ENCODE measurements at regions not wholly inside any gene's neighbourhood (a gene's known extent, or its start where the extent isn't known, plus 50 kb on each side); places are given as distances from the start of the nearest gene placed in this dataset.

DNA sequence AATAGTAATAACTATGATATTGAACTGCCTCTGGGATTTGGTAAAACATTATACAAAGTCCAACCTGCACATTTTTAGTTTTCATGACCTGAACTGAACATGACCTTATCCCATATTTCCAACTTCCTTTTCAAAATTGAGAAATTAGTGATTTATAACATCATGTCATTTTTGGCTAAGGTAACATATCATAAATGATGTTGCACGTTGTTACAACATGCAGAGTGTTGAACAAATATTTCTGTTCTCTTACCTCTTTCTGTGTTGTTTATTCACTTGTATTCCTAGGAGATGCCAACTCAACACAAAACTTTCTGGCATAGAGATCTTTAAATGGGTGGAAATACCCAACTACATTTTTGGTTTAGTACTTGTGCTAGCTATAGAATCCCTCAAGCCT is 496.0 kb downstream of the SLC6A15 start:
- Histone ChIP-seq H2BK15ac (ENCODE audit: low read depth, low read length) (no peak overlapping the region), H2AK5ac (ENCODE audit: low read depth, low read length) (no peak overlapping the region), H4K20me1 (ENCODE audit: insufficient read depth, low read length) (no peaks in the 10 kb centered on the region), H3K79me1 (ENCODE audit: low read depth in 1 of 2, low read length in 2 of 2) (no peaks in the 10 kb centered on the region), H4K8ac (ENCODE audit: low read depth in 2 of 2, low read length in 2 of 2) (no peak overlapping the region), H2BK5ac (ENCODE audit: low read depth, low read length, poor library complexity, severe bottlenecking) (no peak overlapping the region), H3K9me1 (ENCODE audit: insufficient read depth, low read length) (no peaks in the 10 kb centered on the region), H3K9ac (ENCODE audit: low read depth, low read length) (no peak overlapping the region), H4K91ac (ENCODE audit: insufficient read depth, low read depth, low read length) (no peak overlapping the region), H3K4ac (ENCODE audit: low read depth, low read length) (no peak overlapping the region), H2AK9ac (replicated peaks; ENCODE audit: low read depth, low read length, poor library complexity) (no peak overlapping the region), H3K14ac (replicated peaks; ENCODE audit: low read depth, low read length) (no peak overlapping the region), H3K4me2 (ENCODE audit: low read depth, low read length) (no peak overlapping the region), H3K56ac (ENCODE audit: extremely low read depth, insufficient read depth, low read length) (no peak overlapping the region), H3K23ac (ENCODE audit: low read depth, low read length) (no peak overlapping the region), H2AFZ (replicated peaks; ENCODE audit: low read length, poor library complexity) (no peak overlapping the region), H3K4me1 (ENCODE audit: control insufficient read depth, insufficient read depth, low read length) (no peaks in the 10 kb centered on the region), H2BK20ac (ENCODE audit: low read depth, low read length) (no peak overlapping the region), H3K27me3 (ENCODE audit: control insufficient read depth, insufficient read depth, low read length) (no peaks in the 10 kb centered on the region), H3K18ac (ENCODE audit: low read depth, low read length) (no peak overlapping the region), H3K4me3 (ENCODE audit: insufficient read depth, low read depth, low read length) (no peak overlapping the region), H3K27ac (ENCODE audit: insufficient read depth, low read length) (no peak overlapping the region), H3K36me3 (ENCODE audit: control insufficient read depth, insufficient read depth, low read length) (no peaks in the 10 kb centered on the region), H3K9me3 (ENCODE audit: control insufficient read depth, insufficient read depth, low read length) (no peaks in the 10 kb centered on the region), H2BK120ac (ENCODE audit: low read depth, low read length) (no peak overlapping the region), H4K5ac (ENCODE audit: low read depth, low read length) (no peak overlapping the region)
- CTCF ChIA-PET = interaction anchor here (0.6 kb wide), 1 partner anchor 1357 kb away, joined by 3 read pairs; no protein-coding TSS in a partner anchor
- ATAC-seq (ENCODE audit: low read depth) (no peak), DNase-seq (no peak)
- no TSS peak for BruUV-seq (replicated peaks)
- POLR2A ChIA-PET (ENCODE audit: unreplicated experiment) = no interaction called here
- in situ Hi-C loops (cut with MboI; ENCODE audit: low sequenced_read_pairs) = no loop called here
- dilution Hi-C loops (cut with HindIII; ENCODE audit: low sequenced_read_pairs, unreplicated experiment) = no loop called here
- TF ChIP-seq USF2 (IDR thresholded peaks at IDR 0.05; ENCODE audit: low read depth, low read length) = no peak
- TF ChIP-seq RCOR1 (IDR thresholded peaks at IDR 0.05; ENCODE audit: insufficient replicate concordance, low read length) = no peak
- TF ChIP-seq FOS (IDR thresholded peaks at IDR 0.05; ENCODE audit: low read depth, low read length) = no peak
- no peak for TF ChIP-seq SMC3 (IDR thresholded peaks at IDR 0.05; ENCODE audit: low read depth, low read length)
- no peak for TF ChIP-seq RAD21 (IDR thresholded peaks at IDR 0.05; ENCODE audit: low read length)
- intact Hi-C loops (cut with micrococcal nuclease) = no loop called here
- WGBS, 2 experiments (ENCODE audit: extremely low coverage in 2 of 2, insufficient read length in 1 of 2) = no CpG with 5 or more reads among the region's 1 CpG

All from IMR-90 (cell line).